ENCODE measurements at regions not wholly inside any gene's neighbourhood (a gene's known extent, or its start where the extent isn't known, plus 50 kb on each side); places are given as distances from the start of the nearest gene placed in this dataset.

GRCh38 chr10:131781791-131782190 lies 119.0 kb upstream of the PPP2R2D start:
- TF ChIP-seq CTCF (IDR thresholded peaks at IDR 0.05; ENCODE audit: poor library complexity) (no peak), EZH2 (IDR thresholded peaks at IDR 0.05; ENCODE audit: borderline replicate concordance) (no peak)
